ENCODE measurements at regions not wholly inside any gene's neighbourhood (a gene's known extent, or its start where the extent isn't known, plus 50 kb on each side); places are given as distances from the start of the nearest gene placed in this dataset.

DNA sequence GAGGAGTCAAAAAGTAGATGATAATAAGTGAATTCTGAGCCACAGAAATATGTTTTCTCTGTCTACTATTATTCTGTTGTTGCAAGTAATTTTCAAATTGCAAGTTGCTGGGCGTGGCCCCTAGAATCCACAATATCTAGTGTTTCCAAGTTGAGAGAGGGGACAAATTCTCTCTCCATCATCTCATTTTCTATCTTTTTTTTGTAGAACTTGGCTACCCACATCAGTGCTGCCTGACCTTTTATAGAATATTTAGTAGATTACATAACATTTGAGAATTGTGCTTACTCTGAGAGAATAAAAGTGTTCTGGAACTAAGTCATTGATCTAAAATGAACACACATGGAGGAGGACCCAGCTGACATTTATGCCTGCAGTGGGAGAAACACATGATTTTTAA lies 110.9 kb upstream of the CSNK1A1L start:
- TF ChIP-seq EZH2 (IDR thresholded peaks at IDR 0.05; ENCODE audit: low read length, missing control alignments), result no peak
- TF ChIP-seq, protein P1, sequence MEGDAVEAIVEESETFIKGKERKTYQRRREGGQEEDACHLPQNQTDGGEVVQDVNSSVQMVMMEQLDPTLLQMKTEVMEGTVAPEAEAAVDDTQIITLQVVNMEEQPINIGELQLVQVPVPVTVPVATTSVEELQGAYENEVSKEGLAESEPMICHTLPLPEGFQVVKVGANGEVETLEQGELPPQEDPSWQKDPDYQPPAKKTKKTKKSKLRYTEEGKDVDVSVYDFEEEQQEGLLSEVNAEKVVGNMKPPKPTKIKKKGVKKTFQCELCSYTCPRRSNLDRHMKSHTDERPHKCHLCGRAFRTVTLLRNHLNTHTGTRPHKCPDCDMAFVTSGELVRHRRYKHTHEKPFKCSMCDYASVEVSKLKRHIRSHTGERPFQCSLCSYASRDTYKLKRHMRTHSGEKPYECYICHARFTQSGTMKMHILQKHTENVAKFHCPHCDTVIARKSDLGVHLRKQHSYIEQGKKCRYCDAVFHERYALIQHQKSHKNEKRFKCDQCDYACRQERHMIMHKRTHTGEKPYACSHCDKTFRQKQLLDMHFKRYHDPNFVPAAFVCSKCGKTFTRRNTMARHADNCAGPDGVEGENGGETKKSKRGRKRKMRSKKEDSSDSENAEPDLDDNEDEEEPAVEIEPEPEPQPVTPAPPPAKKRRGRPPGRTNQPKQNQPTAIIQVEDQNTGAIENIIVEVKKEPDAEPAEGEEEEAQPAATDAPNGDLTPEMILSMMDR (conservative IDR thresholded peaks at IDR 0.05 in 1 of 2, IDR thresholded peaks at IDR 0.05 in 1 of 2; ENCODE audit: low read depth in 1 of 2, low read length in 2 of 2), result no peak

All from fibroblast of lung (primary cell).